ENCODE measurements at regions not wholly inside any gene's neighbourhood (a gene's known extent, or its start where the extent isn't known, plus 50 kb on each side); places are given as distances from the start of the nearest gene placed in this dataset.
"Not testable (repeated sequence)": the region's sequence is repeated elsewhere in the genome, so short reads cannot be mapped to it uniquely, and the experiment has no call there.

- not testable (repeated sequence) for TF ChIP-seq CTCF, POLR2A (IDR thresholded peaks at IDR 0.05)
Measured at GRCh38 chr15:22401703-22402102, 57.0 kb upstream of the GOLGA6L22 start.
